ENCODE measurements at regions not wholly inside any gene's neighbourhood (a gene's known extent, or its start where the extent isn't known, plus 50 kb on each side); places are given as distances from the start of the nearest gene placed in this dataset.
"Not testable (repeated sequence)": the region's sequence is repeated elsewhere in the genome, so short reads cannot be mapped to it uniquely, and the experiment has no call there.

DNA sequence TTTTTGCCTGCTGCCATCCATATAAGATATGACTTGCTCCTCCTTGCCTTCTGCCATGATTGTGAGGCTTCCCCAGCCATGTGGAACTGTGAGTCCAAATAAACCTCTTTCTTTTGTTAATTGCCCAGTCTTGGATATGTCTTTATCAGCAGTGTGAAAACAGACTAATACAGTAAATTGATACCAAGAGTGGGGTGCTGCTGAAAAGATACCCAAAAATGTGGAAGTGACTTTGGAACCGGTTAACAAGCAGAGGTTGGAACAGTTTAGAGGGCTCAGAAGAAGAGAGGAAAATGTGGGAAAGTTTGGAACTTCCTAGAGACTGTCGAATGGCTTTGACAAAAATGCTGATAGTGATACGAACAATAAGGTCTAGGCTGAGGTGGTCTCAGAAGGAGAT is 61.1 kb upstream of the DLG1 start:
- DNase-seq (ENCODE audit: low spot score); intact Hi-C loops (cut with DNase I); ATAC-seq: not testable (repeated sequence)

DNA sequence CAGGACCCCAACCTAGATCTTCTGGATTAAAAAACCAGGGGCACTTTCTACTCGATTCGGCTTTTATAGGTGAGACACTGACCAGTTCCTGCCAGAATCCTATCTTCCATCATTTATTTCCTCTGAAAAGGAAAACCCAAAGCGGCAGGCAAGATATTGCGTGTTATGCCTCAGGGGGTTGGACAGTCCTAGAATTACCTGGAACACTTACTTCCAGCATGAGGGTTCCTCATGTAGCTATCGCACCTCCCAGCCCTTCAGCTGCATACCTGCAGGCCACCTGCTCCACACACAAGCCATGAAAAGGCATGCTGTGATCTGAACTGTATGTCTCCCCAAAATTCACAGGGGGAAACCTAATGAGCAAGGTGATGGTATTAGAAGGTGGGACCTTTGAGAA is 58.3 kb upstream of the DLG1 start:
- intact Hi-C loops (cut with DNase I): no loop called here
- no peak for ATAC-seq
- DNase-seq (ENCODE audit: low spot score): no peak

DNA sequence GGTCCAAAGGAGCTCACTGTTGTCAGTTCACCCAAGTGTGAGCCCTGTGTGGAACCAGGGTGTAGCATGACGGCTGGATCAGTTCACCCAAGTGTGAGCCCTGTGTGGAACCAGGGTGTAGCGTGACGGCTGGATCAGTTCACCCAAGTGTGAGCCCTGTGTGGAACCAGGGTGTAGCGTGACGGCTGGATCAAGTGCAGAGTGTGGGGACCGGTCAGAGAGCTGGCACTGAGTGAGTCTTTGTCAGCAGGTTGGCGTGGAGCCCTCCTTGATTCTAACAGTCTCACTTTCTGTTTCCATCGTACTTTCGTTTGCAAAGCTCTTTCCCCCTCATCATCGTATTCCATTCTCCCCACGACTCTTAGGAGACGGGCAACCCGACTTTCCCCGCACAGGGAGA is 57.9 kb upstream of the DLG1 start:
- ATAC-seq (peak; percentile 23), DNase-seq (ENCODE audit: low spot score) (no peak)
- intact Hi-C loops (cut with DNase I): no loop called here

DNA sequence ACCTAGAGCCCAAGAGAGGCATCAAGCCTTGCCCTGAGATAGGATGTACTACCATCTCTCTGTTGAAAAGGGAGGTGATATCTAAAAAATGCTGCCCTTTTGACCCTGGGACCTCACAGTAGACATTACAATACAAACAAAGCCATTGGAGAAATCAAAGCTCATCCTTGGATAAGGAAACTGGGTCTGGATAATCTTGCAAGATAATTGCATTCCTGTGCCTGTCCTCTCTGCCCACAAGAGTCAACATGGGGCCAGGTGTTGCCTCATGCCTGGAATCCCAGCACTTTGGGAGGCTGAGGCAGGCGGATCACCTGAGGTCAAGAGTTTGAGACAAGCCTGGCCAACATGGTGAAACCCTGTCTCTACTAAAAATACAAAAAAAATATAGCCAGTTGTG is 57.3 kb upstream of the DLG1 start:
- DNase-seq (ENCODE audit: low spot score) (no peak), ATAC-seq (no peak)
- intact Hi-C loops (cut with DNase I): no loop called here

DNA sequence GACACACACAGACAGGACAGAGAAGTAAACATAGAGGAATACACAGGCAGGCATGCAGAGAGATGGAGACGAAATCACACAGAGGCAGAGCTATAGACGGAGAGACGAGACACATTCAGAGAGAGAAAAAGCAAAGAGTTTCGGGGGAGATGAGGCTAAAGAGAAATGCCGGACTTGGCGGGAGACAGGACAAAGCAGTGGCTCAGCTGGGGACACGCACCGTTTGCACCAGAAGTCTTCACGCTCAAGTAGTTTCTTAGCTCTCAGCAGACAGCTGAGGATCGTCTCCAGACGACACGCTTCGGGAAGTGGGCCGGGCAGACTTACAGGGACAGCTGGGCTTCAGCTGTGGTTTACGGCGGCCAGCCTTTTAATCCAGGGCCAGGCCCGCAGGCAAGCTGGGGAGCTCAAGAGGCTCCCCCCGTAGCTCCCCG is 56.2 kb upstream of the DLG1 start:
- DNase-seq (ENCODE audit: low spot score) (no peak), ATAC-seq (peak; percentile 72)
- intact Hi-C loops (cut with DNase I): no loop called here

DNA sequence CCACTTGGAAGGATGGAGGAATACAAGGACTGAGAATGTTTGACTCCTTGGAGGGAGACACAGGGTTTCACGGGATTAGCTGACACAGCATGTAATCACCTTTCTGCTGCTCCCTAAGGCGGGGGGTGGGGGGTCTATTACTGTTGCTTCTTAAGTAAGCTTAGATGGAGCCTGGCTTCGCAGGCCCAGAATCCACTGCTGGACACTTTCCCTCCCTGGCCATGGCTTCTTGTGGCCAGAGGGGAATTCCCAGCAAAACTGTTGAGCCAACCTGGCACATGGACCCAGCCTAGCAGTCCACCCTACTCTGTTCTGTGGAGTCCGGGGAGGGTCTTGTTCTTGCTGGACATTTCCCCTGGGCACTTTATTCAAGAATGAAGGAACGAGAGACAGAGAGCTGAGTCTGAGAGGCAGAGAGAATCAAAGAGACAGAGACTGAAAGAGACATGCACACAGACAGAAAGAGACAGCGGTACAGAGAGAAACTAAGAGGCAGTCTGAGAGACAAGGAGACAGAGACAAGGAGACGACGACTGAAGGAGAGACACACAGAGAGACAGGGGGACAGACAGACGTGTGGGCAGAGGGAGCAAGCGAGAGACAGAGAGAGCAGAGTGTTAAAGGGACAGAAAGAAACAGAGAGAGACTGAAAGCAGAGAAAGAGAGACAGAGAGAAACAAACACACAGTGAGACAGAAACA is 55.6 kb upstream of the DLG1 start:
- peak; percentile 14 for ATAC-seq
- DNase-seq (ENCODE audit: low spot score): no peak
- intact Hi-C loops (cut with DNase I): no loop called here

DNA sequence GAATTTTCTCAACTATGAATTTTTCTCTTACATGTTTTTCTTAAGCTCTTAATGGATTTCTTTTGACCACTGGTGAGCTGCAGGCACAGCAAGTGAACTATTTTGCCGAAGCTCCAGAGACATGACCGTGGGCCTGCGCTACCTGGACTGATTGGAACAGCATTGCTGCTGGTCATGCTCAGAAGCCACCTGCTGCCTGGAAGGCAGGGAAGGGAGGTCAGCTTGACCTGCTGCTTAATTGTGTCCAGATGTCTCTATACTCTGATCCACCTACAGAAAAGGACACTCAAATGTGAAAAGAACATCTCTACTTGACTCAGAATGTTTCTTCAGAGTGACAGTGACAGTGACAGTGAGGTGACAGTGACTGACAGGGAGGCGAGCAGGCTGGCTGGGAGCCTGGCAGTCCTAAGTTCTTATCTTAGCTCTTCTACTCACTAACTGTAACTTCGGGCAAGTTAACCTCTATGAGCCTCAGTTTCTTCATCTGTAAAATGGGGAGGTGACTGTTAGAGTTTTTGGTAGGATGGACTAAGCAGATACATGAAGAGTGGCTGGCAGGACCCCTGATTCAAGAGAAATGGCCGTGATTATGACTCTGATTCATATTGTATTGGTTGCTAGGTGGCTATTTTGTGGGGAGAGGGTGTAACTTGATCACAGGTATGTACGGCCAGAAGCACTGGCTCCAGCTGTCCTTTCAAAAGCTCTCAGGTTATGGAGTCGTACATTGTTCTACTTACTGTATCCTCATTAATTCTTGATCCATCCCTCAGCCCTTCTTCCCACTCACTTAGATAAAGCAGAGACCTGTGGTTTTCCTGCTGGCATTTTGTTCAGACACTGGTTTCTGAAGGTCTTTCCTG is 54.8 kb upstream of the DLG1 start:
- intact Hi-C loops (cut with DNase I): no loop called here
- DNase-seq (ENCODE audit: low spot score) (no peak), ATAC-seq (no peak)

DNA sequence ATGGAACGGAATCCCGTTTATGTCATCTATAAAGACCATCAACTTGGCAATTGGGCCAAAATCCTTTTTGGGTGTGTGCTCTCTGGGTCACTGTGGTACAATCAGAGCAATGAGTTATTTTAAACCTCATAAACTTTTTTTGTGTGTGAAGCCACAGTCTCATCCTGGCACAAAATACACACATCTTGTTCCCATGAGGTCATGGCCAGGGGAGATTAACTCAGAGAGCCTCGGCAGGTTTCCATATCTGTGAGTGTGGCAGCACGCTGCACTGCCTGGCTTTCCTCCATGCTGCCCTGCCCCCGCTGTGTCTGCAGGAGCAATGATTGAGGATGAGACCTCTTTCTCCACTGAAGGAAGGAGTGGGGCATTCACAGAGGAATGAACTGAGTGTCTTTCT is 54.0 kb upstream of the DLG1 start:
- ATAC-seq (no peak), DNase-seq (ENCODE audit: low spot score) (no peak)
- intact Hi-C loops (cut with DNase I): no loop called here

DNA sequence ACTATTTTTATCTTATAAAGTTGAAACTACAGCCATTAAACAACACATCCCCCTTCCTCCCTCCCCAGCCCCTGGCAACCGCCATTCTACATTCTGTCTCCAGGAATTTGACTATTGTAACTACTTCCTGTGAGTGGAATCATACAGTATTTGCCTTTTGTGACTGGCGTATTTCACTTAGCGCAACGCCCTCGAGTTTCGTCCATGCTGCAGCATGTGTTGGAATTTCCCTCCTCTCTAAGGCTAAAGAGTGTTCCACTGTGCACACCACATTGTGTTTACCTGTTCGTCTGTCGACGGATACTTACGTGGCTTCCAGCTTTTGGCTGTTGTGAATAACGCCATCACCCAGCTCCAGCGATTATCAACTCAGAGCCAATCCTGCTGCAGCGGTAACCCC is 52.0 kb upstream of the DLG1 start:
- intact Hi-C loops (cut with DNase I): no loop called here
- DNase-seq (ENCODE audit: low spot score): no peak

DNA sequence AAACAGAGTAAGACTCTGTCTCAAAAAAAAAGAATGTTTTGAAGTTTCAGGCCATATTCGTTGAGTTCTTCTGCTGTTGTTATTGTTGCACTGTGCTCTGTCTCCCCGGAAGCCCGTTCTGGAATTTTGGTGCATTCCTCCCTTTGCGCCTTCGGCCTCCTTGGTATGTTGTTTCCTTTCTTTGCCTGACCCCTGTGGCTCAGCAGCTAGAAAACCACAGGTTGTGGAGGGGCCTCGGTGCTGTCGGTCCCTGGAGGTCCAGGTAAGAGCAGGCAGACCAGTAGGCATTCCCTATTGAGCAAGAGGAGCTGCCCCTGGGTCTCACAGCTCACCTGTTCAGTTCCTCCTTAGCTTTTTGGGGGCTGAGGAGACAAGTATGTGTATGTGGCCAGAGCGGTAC is 51.0 kb upstream of the DLG1 start:
- DNase-seq (ENCODE audit: low spot score) (no peak), ATAC-seq (no peak)
- intact Hi-C loops (cut with DNase I): no loop called here

More for the DNA sequence above, 52.0 kb upstream of the DLG1 start:
- no peak for ATAC-seq

Data from sciatic nerve (tissue), 2 donors.